ENCODE measurements at regions not wholly inside any gene's neighbourhood (a gene's known extent, or its start where the extent isn't known, plus 50 kb on each side); places are given as distances from the start of the nearest gene placed in this dataset.

- no peak for DNase-seq
These were observed 514.8 kb downstream of the PSAT1 start for GRCh38 chr9:78811622-78812276.

GRCh38 chr9:78812665-78813064, 515.7 kb downstream of the PSAT1 start:
- no peak for DNase-seq

DNA sequence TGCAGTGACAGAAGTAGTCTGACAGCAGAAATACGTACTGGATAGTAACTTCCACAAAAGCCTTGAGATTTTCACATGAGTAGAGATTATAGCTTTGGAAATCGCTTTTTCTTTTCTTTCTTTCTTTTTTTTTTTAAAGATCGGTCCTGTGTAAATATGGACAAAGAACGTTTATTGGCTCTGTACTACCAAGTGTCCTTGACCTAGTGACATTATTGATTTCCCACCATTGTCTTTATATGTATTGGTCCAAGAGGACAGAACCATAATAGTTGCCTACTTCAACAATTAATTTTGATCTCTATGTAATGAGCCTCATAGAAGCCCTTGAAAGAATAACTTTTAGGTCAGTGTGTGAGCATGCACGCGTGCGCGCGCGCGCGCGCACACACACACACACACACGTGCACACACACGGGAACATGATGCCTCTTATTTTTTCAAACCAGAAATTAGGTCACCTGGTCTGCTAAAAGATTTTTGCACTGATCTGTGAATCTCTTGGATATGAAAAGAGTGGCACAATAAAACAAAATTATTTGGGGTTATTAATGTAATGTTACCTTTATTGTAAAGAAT, 516.8 kb downstream of the PSAT1 start:
- DNase-seq: no peak

GRCh38 chr9:78821126-78821822, 524.3 kb downstream of the PSAT1 start:
- DNase-seq: peak; percentile 26

DNA sequence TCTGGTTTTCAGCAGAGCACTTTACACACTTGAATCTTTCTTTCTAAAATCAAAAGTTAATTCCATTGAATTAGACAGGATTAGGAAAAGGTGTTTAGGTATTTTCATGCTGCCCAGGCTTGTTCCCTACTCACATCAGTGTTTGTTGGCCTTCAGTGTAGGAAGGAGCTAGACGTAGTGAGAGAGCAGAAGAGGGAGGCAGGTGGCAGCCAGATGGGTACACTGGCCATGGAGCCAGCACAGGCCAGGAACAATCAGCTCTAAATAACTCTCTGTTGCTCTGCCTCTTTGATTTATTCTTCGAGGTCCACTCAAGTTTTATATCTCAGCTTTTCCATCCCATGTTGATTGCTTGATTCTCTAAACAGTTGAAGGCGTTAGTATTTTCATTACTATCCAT, 529.6 kb downstream of the PSAT1 start:
- no peak for DNase-seq

GRCh38 chr9:78828521-78828920, 531.6 kb downstream of the PSAT1 start:
- DNase-seq: no peak

- peak; percentile 12 for DNase-seq
These were observed 533.4 kb downstream of the PSAT1 start for GRCh38 chr9:78830301-78830700.

DNA sequence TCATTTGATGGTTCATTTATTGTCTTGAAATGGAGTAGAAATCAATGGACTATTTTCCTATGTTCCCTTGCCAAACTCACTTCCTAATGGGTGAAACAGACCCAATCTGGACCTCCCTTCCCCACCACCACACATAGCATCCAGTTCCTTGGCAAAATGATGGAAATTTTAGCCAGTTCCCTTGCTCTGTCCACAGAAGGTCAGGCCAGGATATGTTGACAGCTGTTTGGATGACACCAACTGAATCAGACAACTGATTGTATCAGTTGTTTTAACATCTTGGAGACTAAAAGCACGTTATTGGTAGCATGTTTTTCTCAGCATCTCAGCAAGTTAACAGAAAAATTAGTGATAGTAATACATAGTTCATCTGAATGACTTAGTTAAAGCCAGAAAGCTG, 534.8 kb downstream of the PSAT1 start:
- DNase-seq: no peak

GRCh38 chr9:78835928-78836450, 539.1 kb downstream of the PSAT1 start:
- DNase-seq: no peak

DNA sequence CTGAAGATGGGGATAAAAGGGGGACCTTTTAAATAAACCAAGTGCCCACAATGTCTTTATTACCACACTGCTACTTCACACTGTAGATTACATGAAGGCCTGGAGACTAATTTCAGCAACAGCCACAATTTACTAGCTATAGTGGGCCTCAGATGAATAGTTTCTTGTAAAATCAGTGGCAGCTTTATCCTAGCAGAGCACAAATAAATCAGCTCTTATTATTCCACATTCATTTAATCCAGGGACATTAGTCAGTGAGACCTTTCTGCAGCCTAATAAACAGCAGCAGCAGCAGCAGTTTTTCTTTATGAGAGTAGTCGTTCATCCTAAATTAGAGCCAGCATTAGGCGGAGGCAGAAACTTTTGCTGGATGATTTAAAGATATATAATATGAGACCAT, 542.3 kb downstream of the PSAT1 start:
- no peak for DNase-seq

- no peak for DNase-seq
These were observed 551.1 kb downstream of the PSAT1 start for GRCh38 chr9:78848061-78848460.

DNA sequence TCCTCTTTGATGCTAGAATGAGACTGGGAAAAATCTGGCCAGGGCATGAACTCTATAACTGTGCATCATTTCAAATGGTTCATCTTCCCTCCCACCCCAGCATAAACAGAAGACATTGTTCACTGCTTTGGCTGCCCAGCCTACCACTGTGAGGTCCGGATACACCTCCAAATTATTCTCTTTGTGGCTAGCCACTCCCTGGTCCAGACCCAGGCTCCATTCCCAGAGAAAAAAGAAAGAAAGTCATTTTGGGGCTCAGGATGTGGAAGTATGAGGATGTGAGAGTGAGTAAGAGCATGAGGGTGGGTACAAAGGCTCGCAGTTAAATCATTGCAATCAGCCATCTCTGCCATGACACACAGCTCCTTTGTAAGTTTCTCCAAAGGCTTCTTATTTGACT, 559.2 kb downstream of the PSAT1 start:
- peak; percentile 10 for DNase-seq

- DNase-seq: no peak
These were observed 559.9 kb downstream of the PSAT1 start for GRCh38 chr9:78856781-78857180.

DNA sequence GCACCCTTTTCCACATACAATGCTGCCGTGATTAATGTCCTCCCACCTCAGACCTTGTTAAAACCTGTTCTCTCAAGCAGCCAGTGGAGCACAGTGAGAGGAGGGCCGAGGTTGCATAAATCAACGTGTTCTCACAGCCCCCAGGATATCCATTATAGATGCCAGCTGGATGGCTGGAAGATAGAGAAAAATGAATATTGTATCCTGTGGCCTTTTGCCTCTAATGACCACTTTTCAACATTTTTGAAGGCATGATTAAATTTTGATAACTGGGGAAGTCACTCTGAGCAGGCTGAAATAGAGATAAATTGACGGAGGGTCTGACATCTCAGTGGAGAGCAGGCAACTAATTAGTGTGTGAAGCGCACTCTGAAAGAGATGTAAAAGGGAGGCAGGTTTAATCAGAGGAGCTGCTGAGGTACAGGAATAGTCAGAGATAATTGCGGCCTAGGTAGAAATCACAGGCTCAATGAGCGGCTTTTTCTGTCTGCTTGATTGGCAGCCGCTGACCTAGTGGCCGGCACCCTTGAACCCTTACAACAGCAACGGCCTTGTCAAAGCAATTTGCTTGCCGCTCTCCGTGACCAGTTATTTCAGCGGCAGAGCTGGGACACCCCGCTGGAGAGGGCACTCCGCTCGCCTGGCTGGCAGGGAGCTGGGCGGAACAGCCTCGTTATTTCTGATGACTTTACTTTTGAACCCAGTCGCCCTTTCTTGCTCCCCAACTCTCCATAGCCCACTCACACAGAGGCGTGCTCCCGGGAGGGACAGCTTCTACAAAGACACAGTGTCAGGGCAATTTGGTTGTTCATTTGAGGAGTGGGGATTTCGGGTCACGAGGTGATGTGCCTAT, 560.7 kb downstream of the PSAT1 start:
- no peak for DNase-seq

- peak; percentile 60 for DNase-seq
These were observed 561.3 kb downstream of the PSAT1 start for GRCh38 chr9:78858266-78858665.

- peak; percentile 78 for DNase-seq
These were observed 564.0 kb downstream of the PSAT1 start for GRCh38 chr9:78860801-78861475.

DNA sequence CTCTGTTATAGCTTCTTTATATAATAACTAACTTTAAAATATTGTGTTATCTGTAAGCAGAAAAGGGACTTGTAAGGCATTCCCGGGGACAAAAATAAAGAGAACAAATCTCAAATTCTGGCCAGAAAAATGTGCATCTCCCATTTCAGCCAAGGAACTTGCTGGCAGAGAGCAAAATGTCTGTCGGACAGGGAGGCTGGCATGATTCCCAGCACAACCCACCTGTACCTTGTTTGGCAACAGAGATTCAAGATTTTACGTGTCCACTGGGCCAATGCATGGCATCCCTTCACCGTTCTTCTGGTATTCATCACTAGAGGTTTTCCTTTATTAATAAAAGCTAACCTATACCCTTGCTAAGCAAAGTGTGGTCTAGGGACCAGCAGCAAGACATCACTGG, 566.6 kb downstream of the PSAT1 start:
- no peak for DNase-seq

- DNase-seq: peak; percentile 25
These were observed 568.8 kb downstream of the PSAT1 start for GRCh38 chr9:78865737-78866136.

DNA sequence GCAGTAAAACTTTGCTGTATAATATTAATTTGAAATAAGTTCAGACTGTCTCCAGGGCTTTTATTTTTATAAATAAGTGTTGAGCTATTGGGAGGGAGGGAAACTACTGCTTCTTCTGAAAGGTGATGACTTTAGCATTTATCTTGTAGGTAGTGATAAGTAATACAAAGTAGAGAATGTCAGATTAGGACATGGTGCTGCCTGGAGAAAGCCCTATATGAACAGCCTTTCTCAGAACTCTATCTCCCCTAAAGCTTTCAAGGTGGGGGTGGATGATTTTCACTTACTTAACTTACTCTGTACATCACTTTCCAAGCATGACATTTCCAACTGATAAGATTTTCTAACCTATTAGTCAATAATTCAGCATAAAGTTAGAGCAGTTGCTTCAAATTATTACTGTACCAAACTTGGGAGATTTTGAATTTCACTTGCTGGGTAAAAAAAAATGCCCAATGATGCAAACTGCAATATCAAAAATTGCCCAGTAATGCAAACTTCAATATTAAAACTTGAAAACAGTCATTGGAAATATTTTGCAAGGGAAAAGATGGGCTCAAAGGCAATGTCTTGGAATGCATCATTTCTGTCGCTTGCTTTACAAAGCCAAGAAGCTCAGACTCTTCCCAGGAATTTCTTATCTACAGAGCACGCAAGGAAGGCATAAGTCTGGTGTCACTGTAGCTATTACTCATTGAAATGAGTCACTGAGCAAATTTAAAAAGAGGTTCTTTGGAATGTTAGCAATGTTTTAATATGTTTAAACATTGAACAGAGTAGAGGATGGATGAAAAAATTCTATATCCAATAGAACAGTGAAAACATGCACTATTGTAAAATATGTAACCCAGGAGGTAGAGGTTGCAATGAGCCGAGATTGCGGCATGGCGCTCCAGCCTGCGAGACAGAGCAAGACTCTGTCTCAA, 569.5 kb downstream of the PSAT1 start:
- peak; percentile 97 for DNase-seq

DNA sequence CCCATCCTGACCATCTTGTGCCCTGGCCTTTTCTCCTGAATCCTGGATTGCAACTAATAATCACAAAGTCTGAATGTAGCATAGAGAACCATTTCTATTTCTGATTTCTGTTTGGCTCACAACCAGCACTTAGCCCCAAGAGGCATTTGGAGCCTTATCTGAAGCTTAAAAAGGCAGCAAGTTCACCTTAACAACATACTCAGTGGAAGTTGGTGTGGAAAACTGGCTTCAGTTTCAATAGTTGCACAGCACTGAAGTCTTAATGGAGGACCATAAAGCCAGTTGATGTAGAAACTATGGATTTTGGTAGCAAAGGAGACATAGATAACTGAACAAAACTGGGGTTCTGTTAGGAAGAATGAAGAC, 574.1 kb downstream of the PSAT1 start:
- peak; percentile 53 for DNase-seq
